IPS-18a (cell line): ENCODE measurements at regions not wholly inside any gene's neighbourhood (a gene's known extent, or its start where the extent isn't known, plus 50 kb on each side); places are given as distances from the start of the nearest gene placed in this dataset.

Experiments used
- H3K27ac ChIP-seq: one replicate; pipeline ENCODE4 v1.5.1; 2013; ENCODE audit warnings: low read length
- H3K27me3 ChIP-seq: one replicate; pipeline ENCODE4 v1.6.1; 2013; ENCODE audit warnings: mild to moderate bottlenecking, low read length; ENCODE audit not compliant: control insufficient read depth, insufficient read depth
- H3K36me3 ChIP-seq: one replicate; pipeline ENCODE4 v1.6.1; 2013; ENCODE audit warnings: low read depth, low read length; ENCODE audit not compliant: control insufficient read depth
- H3K4me1 ChIP-seq: one replicate; pipeline ENCODE4 v1.6.1; 2013; ENCODE audit warnings: low read depth, low read length; ENCODE audit not compliant: control insufficient read depth
- H3K4me3 ChIP-seq: one replicate; pipeline ENCODE4 v1.5.1; 2013; ENCODE audit warnings: low read length
- H3K9ac ChIP-seq: one replicate; pipeline ENCODE4 v1.6.1; 2013; ENCODE audit warnings: mild to moderate bottlenecking, low read length, moderate library complexity
- H3K9me3 ChIP-seq: one replicate; pipeline ENCODE4 v1.6.1; 2013; ENCODE audit warnings: low read depth, low read length; ENCODE audit not compliant: control insufficient read depth

GRCh38 chr18:24543795-24544498, 83.5 kb downstream of the HRH4 start:
- H3K4me1 ChIP-seq, result peaks cover 3% of the 10 kb centered on the region
- H3K27me3 ChIP-seq, result no peaks in the 10 kb centered on the region
- no peak overlapping the region for H3K27ac ChIP-seq
- no peaks in the 10 kb centered on the region for H3K36me3 ChIP-seq
- no peaks in the 10 kb centered on the region for H3K9me3 ChIP-seq
- H3K4me3 ChIP-seq, result no peak overlapping the region
- no peak overlapping the region for H3K9ac ChIP-seq

- no peaks in the 10 kb centered on the region for H3K9me3 ChIP-seq
- H3K27ac ChIP-seq, result no peak overlapping the region
- H3K4me1 ChIP-seq, result peaks cover 3% of the 10 kb centered on the region
- no peaks in the 10 kb centered on the region for H3K27me3 ChIP-seq
- H3K4me3 ChIP-seq, result no peak overlapping the region
- no peak overlapping the region for H3K9ac ChIP-seq
- H3K36me3 ChIP-seq, result no peaks in the 10 kb centered on the region
These were observed 84.5 kb downstream of the HRH4 start for GRCh38 chr18:24544949-24545348.

GRCh38 chr18:24545651-24546050, 85.2 kb downstream of the HRH4 start:
- Histone ChIP-seq H3K36me3 (no peaks in the 10 kb centered on the region), H3K9me3 (no peaks in the 10 kb centered on the region), H3K4me3 (no peak overlapping the region), H3K9ac (no peak overlapping the region), H3K27ac (no peak overlapping the region), H3K4me1 (peaks cover 3% of the 10 kb centered on the region), H3K27me3 (no peaks in the 10 kb centered on the region)

GRCh38 chr18:24546307-24546706, 85.9 kb downstream of the HRH4 start:
- H3K36me3 ChIP-seq, result no peaks in the 10 kb centered on the region
- H3K27me3 ChIP-seq, result no peaks in the 10 kb centered on the region
- no peaks in the 10 kb centered on the region for H3K9me3 ChIP-seq
- no peak overlapping the region for H3K4me3 ChIP-seq
- peaks cover 3% of the 10 kb centered on the region for H3K4me1 ChIP-seq
- no peak overlapping the region for H3K27ac ChIP-seq
- H3K9ac ChIP-seq, result no peak overlapping the region

- Histone ChIP-seq H3K27me3 (no peaks in the 10 kb centered on the region), H3K9ac (no peak overlapping the region), H3K36me3 (no peaks in the 10 kb centered on the region), H3K27ac (no peak overlapping the region), H3K4me3 (no peak overlapping the region), H3K9me3 (no peaks in the 10 kb centered on the region), H3K4me1 (peaks cover 3% of the 10 kb centered on the region)
These were observed 88.1 kb downstream of the HRH4 start for GRCh38 chr18:24548583-24548982.

GRCh38 chr18:24552218-24552617, 91.8 kb downstream of the HRH4 start:
- Histone ChIP-seq H3K9ac (no peak overlapping the region), H3K36me3 (no peaks in the 10 kb centered on the region), H3K4me3 (no peak overlapping the region), H3K27ac (no peak overlapping the region), H3K4me1 (no peaks in the 10 kb centered on the region), H3K27me3 (no peaks in the 10 kb centered on the region), H3K9me3 (no peaks in the 10 kb centered on the region)

GRCh38 chr18:24553571-24554285, 93.3 kb downstream of the HRH4 start:
- Histone ChIP-seq H3K27me3 (no peaks in the 10 kb centered on the region), H3K4me3 (no peak overlapping the region), H3K27ac (no peak overlapping the region), H3K9me3 (no peaks in the 10 kb centered on the region), H3K36me3 (no peaks in the 10 kb centered on the region), H3K4me1 (no peaks in the 10 kb centered on the region), H3K9ac (no peak overlapping the region)

GRCh38 chr18:24558403-24558802, 98.0 kb downstream of the HRH4 start:
- Histone ChIP-seq H3K27me3 (no peaks in the 10 kb centered on the region), H3K27ac (no peak overlapping the region), H3K4me1 (peaks cover 16% of the 10 kb centered on the region), H3K36me3 (no peaks in the 10 kb centered on the region), H3K9ac (no peak overlapping the region), H3K9me3 (no peaks in the 10 kb centered on the region), H3K4me3 (no peak overlapping the region)

- H3K27ac ChIP-seq, result no peak overlapping the region
- no peaks in the 10 kb centered on the region for H3K27me3 ChIP-seq
- peaks cover 16% of the 10 kb centered on the region for H3K4me1 ChIP-seq
- no peak overlapping the region for H3K4me3 ChIP-seq
- H3K36me3 ChIP-seq, result no peaks in the 10 kb centered on the region
- H3K9ac ChIP-seq, result no peak overlapping the region
- H3K9me3 ChIP-seq, result no peaks in the 10 kb centered on the region
These were observed 99.1 kb downstream of the HRH4 start for GRCh38 chr18:24559526-24559925.

- no peak overlapping the region for H3K27ac ChIP-seq
- no peaks in the 10 kb centered on the region for H3K9me3 ChIP-seq
- no peak overlapping the region for H3K9ac ChIP-seq
- H3K4me3 ChIP-seq, result no peak overlapping the region
- no peaks in the 10 kb centered on the region for H3K27me3 ChIP-seq
- no peaks in the 10 kb centered on the region for H3K36me3 ChIP-seq
- H3K4me1 ChIP-seq, result peaks cover 16% of the 10 kb centered on the region
These were observed 100.1 kb downstream of the HRH4 start for GRCh38 chr18:24560511-24560981.

GRCh38 chr18:24561369-24561965, 101.0 kb downstream of the HRH4 start:
- no peak overlapping the region for H3K27ac ChIP-seq
- no peaks in the 10 kb centered on the region for H3K9me3 ChIP-seq
- H3K36me3 ChIP-seq, result no peaks in the 10 kb centered on the region
- no peak overlapping the region for H3K9ac ChIP-seq
- H3K4me3 ChIP-seq, result no peak overlapping the region
- no peaks in the 10 kb centered on the region for H3K27me3 ChIP-seq
- H3K4me1 ChIP-seq, result peaks cover 16% of the 10 kb centered on the region
